ENCODE measurements at regions not wholly inside any gene's neighbourhood (a gene's known extent, or its start where the extent isn't known, plus 50 kb on each side); places are given as distances from the start of the nearest gene placed in this dataset.

DNA sequence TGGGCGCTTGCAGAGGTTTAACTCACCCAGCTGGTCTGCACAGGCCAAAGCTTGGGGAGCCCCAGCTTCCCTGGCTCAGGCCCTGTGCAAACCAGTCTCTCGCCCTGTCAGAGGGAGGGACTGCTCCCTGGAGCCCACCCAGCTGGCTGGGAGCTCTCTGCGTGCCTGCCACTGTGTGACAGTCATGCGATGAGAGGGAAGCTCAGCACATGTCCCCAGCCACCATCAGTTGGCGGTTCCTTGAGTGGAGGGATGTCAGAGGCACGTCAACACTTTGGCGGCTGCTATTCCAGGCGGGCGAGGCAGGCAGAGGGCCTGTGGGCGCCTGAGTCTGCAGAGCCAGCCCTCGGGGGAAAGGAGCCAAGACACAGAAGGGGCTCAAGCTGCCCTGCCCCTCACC is 324.6 kb downstream of the UACA start:
- TF ChIP-seq, protein P1, sequence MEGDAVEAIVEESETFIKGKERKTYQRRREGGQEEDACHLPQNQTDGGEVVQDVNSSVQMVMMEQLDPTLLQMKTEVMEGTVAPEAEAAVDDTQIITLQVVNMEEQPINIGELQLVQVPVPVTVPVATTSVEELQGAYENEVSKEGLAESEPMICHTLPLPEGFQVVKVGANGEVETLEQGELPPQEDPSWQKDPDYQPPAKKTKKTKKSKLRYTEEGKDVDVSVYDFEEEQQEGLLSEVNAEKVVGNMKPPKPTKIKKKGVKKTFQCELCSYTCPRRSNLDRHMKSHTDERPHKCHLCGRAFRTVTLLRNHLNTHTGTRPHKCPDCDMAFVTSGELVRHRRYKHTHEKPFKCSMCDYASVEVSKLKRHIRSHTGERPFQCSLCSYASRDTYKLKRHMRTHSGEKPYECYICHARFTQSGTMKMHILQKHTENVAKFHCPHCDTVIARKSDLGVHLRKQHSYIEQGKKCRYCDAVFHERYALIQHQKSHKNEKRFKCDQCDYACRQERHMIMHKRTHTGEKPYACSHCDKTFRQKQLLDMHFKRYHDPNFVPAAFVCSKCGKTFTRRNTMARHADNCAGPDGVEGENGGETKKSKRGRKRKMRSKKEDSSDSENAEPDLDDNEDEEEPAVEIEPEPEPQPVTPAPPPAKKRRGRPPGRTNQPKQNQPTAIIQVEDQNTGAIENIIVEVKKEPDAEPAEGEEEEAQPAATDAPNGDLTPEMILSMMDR (IDR thresholded peaks at IDR 0.05; ENCODE audit: insufficient read depth, low read length), result no peak
- TF ChIP-seq POLR2AphosphoS5 (IDR thresholded peaks at IDR 0.05; ENCODE audit: low read depth), result no peak
- TF ChIP-seq GABPA (IDR thresholded peaks at IDR 0.05; ENCODE audit: low read depth), result no peak
- TF ChIP-seq, protein P2, sequence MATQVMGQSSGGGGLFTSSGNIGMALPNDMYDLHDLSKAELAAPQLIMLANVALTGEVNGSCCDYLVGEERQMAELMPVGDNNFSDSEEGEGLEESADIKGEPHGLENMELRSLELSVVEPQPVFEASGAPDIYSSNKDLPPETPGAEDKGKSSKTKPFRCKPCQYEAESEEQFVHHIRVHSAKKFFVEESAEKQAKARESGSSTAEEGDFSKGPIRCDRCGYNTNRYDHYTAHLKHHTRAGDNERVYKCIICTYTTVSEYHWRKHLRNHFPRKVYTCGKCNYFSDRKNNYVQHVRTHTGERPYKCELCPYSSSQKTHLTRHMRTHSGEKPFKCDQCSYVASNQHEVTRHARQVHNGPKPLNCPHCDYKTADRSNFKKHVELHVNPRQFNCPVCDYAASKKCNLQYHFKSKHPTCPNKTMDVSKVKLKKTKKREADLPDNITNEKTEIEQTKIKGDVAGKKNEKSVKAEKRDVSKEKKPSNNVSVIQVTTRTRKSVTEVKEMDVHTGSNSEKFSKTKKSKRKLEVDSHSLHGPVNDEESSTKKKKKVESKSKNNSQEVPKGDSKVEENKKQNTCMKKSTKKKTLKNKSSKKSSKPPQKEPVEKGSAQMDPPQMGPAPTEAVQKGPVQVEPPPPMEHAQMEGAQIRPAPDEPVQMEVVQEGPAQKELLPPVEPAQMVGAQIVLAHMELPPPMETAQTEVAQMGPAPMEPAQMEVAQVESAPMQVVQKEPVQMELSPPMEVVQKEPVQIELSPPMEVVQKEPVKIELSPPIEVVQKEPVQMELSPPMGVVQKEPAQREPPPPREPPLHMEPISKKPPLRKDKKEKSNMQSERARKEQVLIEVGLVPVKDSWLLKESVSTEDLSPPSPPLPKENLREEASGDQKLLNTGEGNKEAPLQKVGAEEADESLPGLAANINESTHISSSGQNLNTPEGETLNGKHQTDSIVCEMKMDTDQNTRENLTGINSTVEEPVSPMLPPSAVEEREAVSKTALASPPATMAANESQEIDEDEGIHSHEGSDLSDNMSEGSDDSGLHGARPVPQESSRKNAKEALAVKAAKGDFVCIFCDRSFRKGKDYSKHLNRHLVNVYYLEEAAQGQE (IDR thresholded peaks at IDR 0.05; ENCODE audit: insufficient replicate concordance, low read depth), result no peak
- TF ChIP-seq SPI1 (IDR thresholded peaks at IDR 0.05; ENCODE audit: borderline replicate concordance, low read depth), result no peak
